Activated CD4-positive, alpha-beta T cell treated with anti-CD3 and anti-CD28 coated beads, Interleukin-2, amount 10 ng/mL, durations not matched to agents 7 days and 5 days (primary cell): ENCODE measurements at regions not wholly inside any gene's neighbourhood (a gene's known extent, or its start where the extent isn't known, plus 50 kb on each side); places are given as distances from the start of the nearest gene placed in this dataset.

Experiments used
- CTCF ChIA-PET: fragments of 350-600 bp; sonication (Branson Sonifier 250); formaldehyde crosslinking; loops from one replicate; lab custom pipeline; 2021; ENCODE audit warnings: antibody characterized with exemption; lab: Charles Lee
- POLR2A ChIA-PET: fragments of 350-600 bp; sonication (Branson Sonifier 250); formaldehyde crosslinking; loops from one replicate; lab custom pipeline; 2021; ENCODE audit warnings: antibody characterized with exemption; lab: Charles Lee
- DNase-seq: peaks from one replicate; pipeline ENCODE4 v3.0.0-alpha.2; 2020
- H3K27ac Mint-ChIP-seq: one replicate; pipeline ENCODE4 v1.8.0; 2021; ENCODE audit warnings: mild to moderate bottlenecking, moderate library complexity, mixed read lengths
- H3K27me3 Mint-ChIP-seq: one replicate; pipeline ENCODE4 v1.8.0; 2021; ENCODE audit warnings: mixed read lengths
- H3K36me3 Mint-ChIP-seq: one replicate; pipeline ENCODE4 v1.8.0; 2021; ENCODE audit warnings: low read depth, mixed read lengths
- H3K4me1 Mint-ChIP-seq: one replicate; pipeline ENCODE4 v1.8.0; 2021; ENCODE audit warnings: mixed read lengths
- H3K4me3 Mint-ChIP-seq: one replicate; pipeline ENCODE4 v1.8.0; 2021; ENCODE audit warnings: mild to moderate bottlenecking, moderate library complexity, mixed read lengths
- H3K9me3 Mint-ChIP-seq: one replicate; pipeline ENCODE4 v1.8.0; 2021; ENCODE audit warnings: mixed read lengths

GRCh38 chr3:109743981-109744380 is 406.6 kb upstream of the DPPA4 start:
- H3K9me3 Mint-ChIP-seq: no peaks in the 10 kb centered on the region
- DNase-seq: no peak
- H3K27me3 Mint-ChIP-seq: no peaks in the 10 kb centered on the region
- ChIA-PET CTCF (no interaction called here), POLR2A (no interaction called here)
- no peak overlapping the region for H3K4me3 Mint-ChIP-seq
- no peaks in the 10 kb centered on the region for H3K4me1 Mint-ChIP-seq
- no peaks in the 10 kb centered on the region for H3K36me3 Mint-ChIP-seq
- no peak overlapping the region for H3K27ac Mint-ChIP-seq

- Mint-ChIP-seq H3K36me3 (no peaks in the 10 kb centered on the region), H3K27me3 (no peaks in the 10 kb centered on the region), H3K4me1 (no peaks in the 10 kb centered on the region), H3K4me3 (no peak overlapping the region), H3K9me3 (peaks cover 9% of the 10 kb centered on the region), H3K27ac (no peak overlapping the region)
- CTCF ChIA-PET: no interaction called here
- no peak for DNase-seq
- POLR2A ChIA-PET: no interaction called here
Measured at GRCh38 chr3:109772520-109772919, 435.2 kb upstream of the DPPA4 start.

- Mint-ChIP-seq H3K4me3 (no peak overlapping the region), H3K9me3 (peaks cover 19% of the 10 kb centered on the region), H3K27me3 (no peaks in the 10 kb centered on the region), H3K36me3 (no peaks in the 10 kb centered on the region), H3K27ac (no peak overlapping the region), H3K4me1 (no peaks in the 10 kb centered on the region)
- DNase-seq: no peak
- CTCF ChIA-PET: no interaction called here
- POLR2A ChIA-PET: no interaction called here
Measured at GRCh38 chr3:109774108-109774507, 436.8 kb upstream of the DPPA4 start.

GRCh38 chr3:109784285-109784684 is 446.9 kb upstream of the DPPA4 start:
- CTCF ChIA-PET: interaction anchor here (0.6 kb wide), 1 partner anchor 67 kb away, joined by 5 read pairs; no protein-coding TSS in a partner anchor
- Mint-ChIP-seq H3K27ac (no peak overlapping the region), H3K9me3 (peaks cover 15% of the 10 kb centered on the region), H3K4me3 (no peak overlapping the region), H3K27me3 (no peaks in the 10 kb centered on the region), H3K36me3 (peaks cover 3% of the 10 kb centered on the region), H3K4me1 (no peaks in the 10 kb centered on the region)
- POLR2A ChIA-PET: no interaction called here
- DNase-seq: no peak

GRCh38 chr3:109784852-109785631 is 447.7 kb upstream of the DPPA4 start:
- DNase-seq: no peak
- no peaks in the 10 kb centered on the region for H3K4me1 Mint-ChIP-seq
- ChIA-PET POLR2A (no interaction called here), CTCF (interaction anchor here (0.6 kb wide), 1 partner anchor 66 kb away, joined by 5 read pairs; no protein-coding TSS in a partner anchor)
- H3K4me3 Mint-ChIP-seq: no peak overlapping the region
- H3K36me3 Mint-ChIP-seq: peaks cover 1% of the 10 kb centered on the region
- H3K9me3 Mint-ChIP-seq: peaks cover 13% of the 10 kb centered on the region
- no peak overlapping the region for H3K27ac Mint-ChIP-seq
- no peaks in the 10 kb centered on the region for H3K27me3 Mint-ChIP-seq

GRCh38 chr3:109803274-109803673 is 465.9 kb upstream of the DPPA4 start:
- H3K9me3 Mint-ChIP-seq: peaks cover 27% of the 10 kb centered on the region
- DNase-seq: no peak
- H3K36me3 Mint-ChIP-seq: peaks cover 33% of the 10 kb centered on the region
- no peak overlapping the region for H3K27ac Mint-ChIP-seq
- POLR2A ChIA-PET: no interaction called here
- peaks cover 16% of the 10 kb centered on the region for H3K27me3 Mint-ChIP-seq
- peaks cover 41% of the 10 kb centered on the region for H3K4me1 Mint-ChIP-seq
- H3K4me3 Mint-ChIP-seq: no peak overlapping the region
- CTCF ChIA-PET: interaction anchor here (2.6 kb wide), 1 partner anchor 11 kb away, joined by 10 read pairs; no protein-coding TSS in a partner anchor

- POLR2A ChIA-PET: no interaction called here
- CTCF ChIA-PET: interaction anchor here (2.6 kb wide), 1 partner anchor 12 kb away, joined by 10 read pairs; no protein-coding TSS in a partner anchor
- no peak overlapping the region for H3K4me3 Mint-ChIP-seq
- DNase-seq: no peak
- peaks cover 41% of the 10 kb centered on the region for H3K4me1 Mint-ChIP-seq
- H3K27ac Mint-ChIP-seq: peak overlapping the region; percentile 44
- H3K27me3 Mint-ChIP-seq: peaks cover 13% of the 10 kb centered on the region
- peaks cover 36% of the 10 kb centered on the region for H3K36me3 Mint-ChIP-seq
- peaks cover 29% of the 10 kb centered on the region for H3K9me3 Mint-ChIP-seq
Measured at GRCh38 chr3:109804697-109805096, 467.4 kb upstream of the DPPA4 start.

GRCh38 chr3:109806929-109807328 is 469.6 kb upstream of the DPPA4 start:
- peak overlapping the region; percentile 67 for H3K4me3 Mint-ChIP-seq
- ChIA-PET POLR2A (interaction anchor here (0.6 kb wide), 1 partner anchor 9 kb away, joined by 3 read pairs; no protein-coding TSS in a partner anchor), CTCF (interaction anchor here (0.7 kb wide), 1 partner anchor 14 kb away, joined by 4 read pairs; no protein-coding TSS in a partner anchor)
- H3K27me3 Mint-ChIP-seq: peaks cover 4% of the 10 kb centered on the region
- peaks cover 41% of the 10 kb centered on the region for H3K4me1 Mint-ChIP-seq
- peak overlapping the region; percentile 94 for H3K27ac Mint-ChIP-seq
- H3K9me3 Mint-ChIP-seq: peaks cover 22% of the 10 kb centered on the region
- peaks cover 32% of the 10 kb centered on the region for H3K36me3 Mint-ChIP-seq
- peak; percentile 60 for DNase-seq

- peaks cover 15% of the 10 kb centered on the region for H3K9me3 Mint-ChIP-seq
- H3K4me3 Mint-ChIP-seq: no peak overlapping the region
- DNase-seq: no peak
- peaks cover 29% of the 10 kb centered on the region for H3K36me3 Mint-ChIP-seq
- ChIA-PET CTCF (no interaction called here), POLR2A (no interaction called here)
- H3K27ac Mint-ChIP-seq: no peak overlapping the region
- peaks cover 33% of the 10 kb centered on the region for H3K4me1 Mint-ChIP-seq
- H3K27me3 Mint-ChIP-seq: no peaks in the 10 kb centered on the region
Measured at GRCh38 chr3:109809513-109809912, 472.2 kb upstream of the DPPA4 start.

GRCh38 chr3:109818081-109818480 is 480.7 kb upstream of the DPPA4 start:
- no peak overlapping the region for H3K27ac Mint-ChIP-seq
- ChIA-PET POLR2A (no interaction called here), CTCF (no interaction called here)
- DNase-seq: no peak
- H3K4me3 Mint-ChIP-seq: no peak overlapping the region
- H3K9me3 Mint-ChIP-seq: peaks cover 7% of the 10 kb centered on the region
- H3K36me3 Mint-ChIP-seq: no peaks in the 10 kb centered on the region
- H3K27me3 Mint-ChIP-seq: no peaks in the 10 kb centered on the region
- no peaks in the 10 kb centered on the region for H3K4me1 Mint-ChIP-seq

GRCh38 chr3:109819734-109820133 is 482.4 kb upstream of the DPPA4 start:
- DNase-seq: no peak
- Mint-ChIP-seq H3K27ac (no peak overlapping the region), H3K36me3 (no peaks in the 10 kb centered on the region), H3K9me3 (peaks cover 4% of the 10 kb centered on the region), H3K27me3 (no peaks in the 10 kb centered on the region), H3K4me3 (no peak overlapping the region), H3K4me1 (no peaks in the 10 kb centered on the region)
- ChIA-PET POLR2A (no interaction called here), CTCF (no interaction called here)

- H3K27me3 Mint-ChIP-seq: no peaks in the 10 kb centered on the region
- H3K9me3 Mint-ChIP-seq: peaks cover 4% of the 10 kb centered on the region
- ChIA-PET CTCF (no interaction called here), POLR2A (no interaction called here)
- no peak overlapping the region for H3K4me3 Mint-ChIP-seq
- no peaks in the 10 kb centered on the region for H3K36me3 Mint-ChIP-seq
- DNase-seq: no peak
- H3K4me1 Mint-ChIP-seq: no peaks in the 10 kb centered on the region
- H3K27ac Mint-ChIP-seq: no peak overlapping the region
Measured at GRCh38 chr3:109825971-109826810, 488.8 kb upstream of the DPPA4 start.

- ChIA-PET CTCF (no interaction called here), POLR2A (no interaction called here)
- Mint-ChIP-seq H3K27me3 (no peaks in the 10 kb centered on the region), H3K4me1 (no peaks in the 10 kb centered on the region), H3K9me3 (peaks cover 2% of the 10 kb centered on the region), H3K36me3 (no peaks in the 10 kb centered on the region), H3K27ac (no peak overlapping the region), H3K4me3 (no peak overlapping the region)
- no peak for DNase-seq
Measured at GRCh38 chr3:109831403-109831802, 494.1 kb upstream of the DPPA4 start.
